GM12891 (cell line): ENCODE measurements at regions not wholly inside any gene's neighbourhood (a gene's known extent, or its start where the extent isn't known, plus 50 kb on each side); places are given as distances from the start of the nearest gene placed in this dataset.

ENCODE experiments used
- DNase-seq: peaks from one replicate; pipeline ENCODE4 v3.0.0; 2011; ENCODE audit warnings: low spot score; ENCODE audit not compliant: insufficient read length
- FAIRE-seq: peaks from 2 replicates; lab custom pipeline; 2011; peaks lifted over from hg19 to GRCh38; lab: Jason Lieb, UNC
- PAX5 ChIP-seq: IDR thresholded peaks from 2 replicates; pipeline ENCODE4 v1.6.1; 2011; ENCODE audit warnings: low read length, moderate library complexity, mild to moderate bottlenecking; ENCODE audit not compliant: insufficient read depth, severe bottlenecking
- POLR2A ChIP-seq: IDR thresholded peaks from 2 replicates; pipeline ENCODE4 v1.6.1; 2011; ENCODE audit warnings: low read depth, low read length, control low read depth
- POLR2AphosphoS5 ChIP-seq: IDR thresholded peaks from 2 replicates; pipeline ENCODE4 v1.6.1; 2011; ENCODE audit warnings: low read depth, low read length, control low read depth
- POU2F2 ChIP-seq: IDR thresholded peaks from 2 replicates; pipeline ENCODE4 v1.6.1; 2011; ENCODE audit warnings: low read depth, mild to moderate bottlenecking, control low read depth, low read length, moderate library complexity
- SPI1 ChIP-seq: IDR thresholded peaks from 2 replicates; pipeline ENCODE4 v1.6.1; 2011; ENCODE audit warnings: low read depth, low read length, control low read depth
- TAF1 ChIP-seq: IDR thresholded peaks from 2 replicates; pipeline ENCODE4 v1.6.1; 2011; ENCODE audit warnings: low read depth, low read length, control low read depth

GRCh38 chr3:117586161-117586560 is 876.6 kb downstream of the TUSC7 start:
- no peak for TF ChIP-seq SPI1
- DNase-seq (no peak), FAIRE-seq (no peak)

GRCh38 chr3:117587416-117587815 is 877.8 kb downstream of the TUSC7 start:
- DNase-seq, result no peak
- TF ChIP-seq POU2F2 (no peak), POLR2A (no peak), POLR2AphosphoS5 (no peak), TAF1 (no peak), SPI1 (no peak), PAX5 (no peak)
- no peak for FAIRE-seq

GRCh38 chr3:117589454-117589853 is 879.9 kb downstream of the TUSC7 start:
- FAIRE-seq (no peak), DNase-seq (no peak)
- no peak for TF ChIP-seq POLR2A
- no peak for TF ChIP-seq PAX5
- TF ChIP-seq SPI1, result no peak
- no peak for TF ChIP-seq POLR2AphosphoS5
- no peak for TF ChIP-seq TAF1
- TF ChIP-seq POU2F2, result no peak

GRCh38 chr3:117595615-117596014 is 886.0 kb downstream of the TUSC7 start:
- FAIRE-seq, result no peak
- no peak for DNase-seq

GRCh38 chr3:117596503-117596902 is 886.9 kb downstream of the TUSC7 start:
- DNase-seq, result no peak
- TF ChIP-seq SPI1, result no peak
- no peak for TF ChIP-seq PAX5
- TF ChIP-seq POLR2A, result no peak
- no peak for TF ChIP-seq POLR2AphosphoS5
- TF ChIP-seq TAF1, result no peak
- TF ChIP-seq POU2F2, result no peak
- FAIRE-seq, result no peak

More at GRCh38 chr3:117595615-117596014, 886.0 kb downstream of the TUSC7 start:
- TF ChIP-seq TAF1 (no peak), POLR2AphosphoS5 (no peak), SPI1 (no peak), POU2F2 (no peak), PAX5 (no peak), POLR2A (no peak)

GRCh38 chr3:117597865-117598264 is 888.3 kb downstream of the TUSC7 start:
- TF ChIP-seq TAF1, result no peak
- no peak for TF ChIP-seq POLR2AphosphoS5
- no peak for TF ChIP-seq SPI1
- TF ChIP-seq POLR2A, result no peak
- TF ChIP-seq POU2F2, result no peak
- no peak for FAIRE-seq
- no peak for DNase-seq

GRCh38 chr3:117600112-117600511 is 890.5 kb downstream of the TUSC7 start:
- FAIRE-seq (no peak), DNase-seq (no peak)
- TF ChIP-seq POLR2A, result no peak
- no peak for TF ChIP-seq POU2F2
- no peak for TF ChIP-seq POLR2AphosphoS5
- no peak for TF ChIP-seq TAF1
- TF ChIP-seq PAX5, result no peak
- TF ChIP-seq SPI1, result no peak

- no peak for FAIRE-seq
- no peak for DNase-seq
- TF ChIP-seq POLR2A (no peak), TAF1 (no peak), POLR2AphosphoS5 (no peak), PAX5 (no peak), SPI1 (no peak), POU2F2 (no peak)
Measured at GRCh38 chr3:117600666-117601065, 891.1 kb downstream of the TUSC7 start.

- TF ChIP-seq SPI1, result no peak
- TF ChIP-seq PAX5, result no peak
- no peak for TF ChIP-seq POU2F2
- TF ChIP-seq POLR2AphosphoS5, result no peak
- no peak for TF ChIP-seq POLR2A
- TF ChIP-seq TAF1, result no peak
- no peak for FAIRE-seq
- no peak for DNase-seq
Measured at GRCh38 chr3:117602058-117602644, 892.6 kb downstream of the TUSC7 start.

- DNase-seq (no peak), FAIRE-seq (no peak)
- TF ChIP-seq TAF1, result no peak
- TF ChIP-seq SPI1, result peak; percentile 42; the same call in 1 of the 2 replicates
- no peak for TF ChIP-seq POU2F2
Measured at GRCh38 chr3:117603097-117603496, 893.5 kb downstream of the TUSC7 start.

GRCh38 chr3:117606866-117607265 is 897.3 kb downstream of the TUSC7 start:
- FAIRE-seq, result no peak
- no peak for DNase-seq
- TF ChIP-seq POLR2AphosphoS5, result no peak
- TF ChIP-seq PAX5, result no peak
- no peak for TF ChIP-seq POU2F2
- TF ChIP-seq SPI1, result no peak
- TF ChIP-seq POLR2A, result no peak
- TF ChIP-seq TAF1, result no peak
